Smooth muscle cell (in vitro differentiated cells): ENCODE measurements at regions not wholly inside any gene's neighbourhood (a gene's known extent, or its start where the extent isn't known, plus 50 kb on each side); places are given as distances from the start of the nearest gene placed in this dataset.

Experiments used
- DNase-seq: peaks from one replicate; lab custom pipeline; 2025; ENCODE audit not compliant: unreplicated experiment; lab: John Stamatoyannopoulos, UW
- H2AFZ ChIP-seq: fragments of 200-600 bp; sonication (generic); 2 replicates; pipeline ENCODE4 v1.6.0; 2016; ENCODE audit warnings: antibody characterized with exemption, low read depth, mild to moderate bottlenecking
- H3F3A ChIP-seq: fragments of 200-600 bp; sonication (generic); 2 replicates; pipeline ENCODE4 v1.6.0; 2017; ENCODE audit warnings: antibody characterized with exemption, low read depth
- H3K27ac ChIP-seq: fragments of 200-600 bp; sonication (generic); 2 replicates; pipeline ENCODE4 v1.5.1; 2016; ENCODE audit warnings: low read depth, mild to moderate bottlenecking
- H3K27me3 ChIP-seq: fragments of 200-600 bp; sonication (generic); 2 replicates; pipeline ENCODE4 v1.6.1; 2016; ENCODE audit warnings: low read depth, mild to moderate bottlenecking
- H3K36me3 ChIP-seq: fragments of 200-600 bp; sonication (generic); 2 replicates; pipeline ENCODE4 v1.5.1; 2016; ENCODE audit warnings: low read depth
- H3K4me1 ChIP-seq: fragments of 200-600 bp; sonication (generic); 2 replicates; pipeline ENCODE4 v1.5.1; 2016; ENCODE audit warnings: low read depth
- H3K4me2 ChIP-seq: fragments of 200-600 bp; sonication (generic); 2 replicates; pipeline ENCODE4 v1.6.0; 2016; ENCODE audit warnings: mild to moderate bottlenecking
- H3K4me3 ChIP-seq: fragments of 200-600 bp; sonication (generic); 2 replicates; pipeline ENCODE4 v1.5.1; 2016; ENCODE audit warnings: mild to moderate bottlenecking
- H3K79me2 ChIP-seq: fragments of 200-600 bp; sonication (generic); 2 replicates; pipeline ENCODE4 v1.6.0; 2016; ENCODE audit warnings: low read depth, mild to moderate bottlenecking
- H3K9ac ChIP-seq: fragments of 200-600 bp; sonication (generic); 2 replicates; pipeline ENCODE4 v1.6.0; 2016; ENCODE audit warnings: low read depth
- H3K9me3 ChIP-seq: fragments of 200-600 bp; sonication (generic); replicated peaks from 2 replicates; pipeline ENCODE4 v1.5.1; 2016; ENCODE audit warnings: low read depth
- H4K20me1 ChIP-seq: fragments of 200-600 bp; sonication (generic); 2 replicates; pipeline ENCODE4 v1.6.0; 2016; ENCODE audit warnings: low read depth
- CTCF ChIP-seq: fragments of 200-600 bp; sonication (generic); IDR thresholded peaks from 2 replicates; pipeline ENCODE4 v1.5.1; 2017; ENCODE audit warnings: borderline replicate concordance, mild to moderate bottlenecking, antibody characterized with exemption; ENCODE audit not compliant: insufficient read depth, poor library complexity, severe bottlenecking
- WGBS: methylation state at CpG from one replicate; pipeline ENCODE4 v1.1.7; 2016; ENCODE audit warnings: low lambda C conversion rate; 5-methylcytosine and 5-hydroxymethylcytosine counted together

- 94% methylated on average over 32 of the region's 39 CpGs for WGBS
- no peak for TF ChIP-seq CTCF
- no peak overlapping the region for H2AFZ ChIP-seq
- H4K20me1 ChIP-seq, result no peaks in the 10 kb centered on the region
- H3K9me3 ChIP-seq, result no peaks in the 10 kb centered on the region
- no peaks in the 10 kb centered on the region for H3K79me2 ChIP-seq
- H3K36me3 ChIP-seq, result no peaks in the 10 kb centered on the region
- H3K9ac ChIP-seq, result no peak overlapping the region
- no peak overlapping the region for H3K27ac ChIP-seq
- DNase-seq, result no peak
- H3K4me3 ChIP-seq, result no peak overlapping the region
- no peaks in the 10 kb centered on the region for H3K27me3 ChIP-seq
- H3F3A ChIP-seq, result no peaks in the 10 kb centered on the region
- H3K4me1 ChIP-seq, result no peaks in the 10 kb centered on the region
- no peak overlapping the region for H3K4me2 ChIP-seq
Measured at GRCh38 chr22:48742556-48743343, 1084.9 kb downstream of the BRD1 start.

DNA sequence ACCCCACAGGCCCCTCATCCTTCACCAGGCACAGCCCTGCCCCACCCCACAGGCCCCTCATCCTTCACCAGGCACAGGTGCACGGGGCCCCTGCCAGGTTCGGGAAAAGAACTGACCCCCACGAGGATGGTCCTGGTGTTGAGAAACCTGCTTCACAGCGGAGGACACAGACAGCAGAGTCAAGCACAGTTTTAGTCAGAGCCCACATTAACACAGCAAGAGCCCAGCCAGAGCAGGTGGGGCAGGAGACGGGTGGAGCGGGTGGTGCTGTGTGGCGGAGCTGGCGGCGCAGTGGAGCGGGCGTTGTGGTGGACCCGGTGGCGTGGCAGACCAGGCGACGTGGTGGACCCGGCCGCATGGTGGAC lies 1085.5 kb downstream of the BRD1 start:
- H3K4me1 ChIP-seq, result no peaks in the 10 kb centered on the region
- no peak for TF ChIP-seq CTCF
- no peak for DNase-seq

GRCh38 chr22:48741540-48741939 lies 1086.1 kb downstream of the BRD1 start:
- H3K79me2 ChIP-seq, result no peaks in the 10 kb centered on the region
- no peaks in the 10 kb centered on the region for H3K9me3 ChIP-seq
- 92% methylated on average over 8 of the region's 8 CpGs for WGBS
- H3K27me3 ChIP-seq, result no peaks in the 10 kb centered on the region
- no peak overlapping the region for H2AFZ ChIP-seq
- H4K20me1 ChIP-seq, result no peaks in the 10 kb centered on the region
- H3K9ac ChIP-seq, result no peak overlapping the region
- DNase-seq, result no peak
- no peaks in the 10 kb centered on the region for H3F3A ChIP-seq
- H3K4me1 ChIP-seq, result no peaks in the 10 kb centered on the region
- H3K36me3 ChIP-seq, result no peaks in the 10 kb centered on the region
- no peak overlapping the region for H3K4me2 ChIP-seq
- TF ChIP-seq CTCF, result no peak
- H3K27ac ChIP-seq, result no peak overlapping the region
- no peak overlapping the region for H3K4me3 ChIP-seq

More for the DNA sequence above, 1085.5 kb downstream of the BRD1 start:
- H3K79me2 ChIP-seq, result no peaks in the 10 kb centered on the region
- no peak overlapping the region for H3K9ac ChIP-seq
- no peak overlapping the region for H2AFZ ChIP-seq
- no peaks in the 10 kb centered on the region for H3K27me3 ChIP-seq
- H3K27ac ChIP-seq, result no peak overlapping the region
- H3K36me3 ChIP-seq, result no peaks in the 10 kb centered on the region
- H3F3A ChIP-seq, result no peaks in the 10 kb centered on the region
- WGBS, result 98% methylated on average over 12 of the region's 17 CpGs
- H3K9me3 ChIP-seq, result no peaks in the 10 kb centered on the region
- no peak overlapping the region for H3K4me3 ChIP-seq
- H4K20me1 ChIP-seq, result no peaks in the 10 kb centered on the region
- H3K4me2 ChIP-seq, result no peak overlapping the region

DNA sequence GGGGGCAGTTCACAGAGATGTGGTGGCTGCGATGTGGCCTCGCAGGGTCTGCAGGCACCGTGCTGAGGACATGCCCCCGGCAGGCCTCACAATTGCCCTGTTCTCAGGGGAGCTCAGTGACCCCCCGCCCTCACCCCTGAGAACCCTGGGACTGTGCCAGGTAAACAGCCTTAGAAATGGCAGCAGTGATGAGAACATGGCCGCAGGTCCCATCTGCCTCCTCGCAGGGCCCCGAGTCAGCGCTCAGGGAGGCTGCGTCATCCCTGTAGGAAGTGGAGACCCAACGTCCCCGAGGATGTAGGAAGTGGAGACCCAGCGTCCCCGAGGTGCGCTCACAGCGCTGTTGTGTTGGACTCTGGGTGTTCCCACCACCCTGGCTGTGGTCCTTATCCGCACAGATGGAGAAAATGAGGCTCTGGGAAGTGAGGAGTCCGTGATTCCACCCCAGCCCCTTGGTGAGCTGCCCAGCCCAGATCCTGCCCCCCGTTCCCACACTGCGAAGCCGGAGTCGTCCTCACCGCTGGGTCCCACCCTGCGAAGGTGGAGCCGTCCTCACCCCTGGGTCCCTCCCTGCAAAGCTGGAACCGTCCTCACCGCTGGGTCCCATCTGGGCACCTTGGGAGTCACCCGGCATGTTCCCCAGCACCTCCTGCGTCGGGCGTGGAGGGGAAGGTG lies 1086.8 kb downstream of the BRD1 start:
- no peak overlapping the region for H3K4me2 ChIP-seq
- H3K4me1 ChIP-seq, result no peaks in the 10 kb centered on the region
- H3K27ac ChIP-seq, result no peak overlapping the region
- H3K9me3 ChIP-seq, result no peaks in the 10 kb centered on the region
- no peaks in the 10 kb centered on the region for H4K20me1 ChIP-seq
- no peaks in the 10 kb centered on the region for H3K79me2 ChIP-seq
- H3K27me3 ChIP-seq, result no peaks in the 10 kb centered on the region
- H3K9ac ChIP-seq, result no peak overlapping the region
- no peak overlapping the region for H2AFZ ChIP-seq
- 98% methylated on average over 31 of the region's 31 CpGs for WGBS
- H3K36me3 ChIP-seq, result no peaks in the 10 kb centered on the region
- H3F3A ChIP-seq, result no peaks in the 10 kb centered on the region
- no peak for TF ChIP-seq CTCF
- DNase-seq, result no peak
- H3K4me3 ChIP-seq, result no peak overlapping the region
